Activated T-helper 1 cell treated with anti-CD3 and anti-CD28 coated beads, Interleukin-12 subunit alpha, Interleukin-12 subunit beta, Interleukin-2, Interleukin-4 antibody, amounts not matched to agents 30 ng/mL and 10 ng/mL and 1 ng/mL, durations not matched to agents 14 hours and 24 hours and 36 hours (primary cell): ENCODE measurements at regions not wholly inside any gene's neighbourhood (a gene's known extent, or its start where the extent isn't known, plus 50 kb on each side); places are given as distances from the start of the nearest gene placed in this dataset.

Experiments
- DNase-seq: peaks from one replicate; pipeline ENCODE4 v3.0.0; 2021; ENCODE audit warnings: low spot score
- H3K27ac Mint-ChIP-seq: one replicate; pipeline ENCODE4 v1.8.0; 2021; ENCODE audit warnings: mild to moderate bottlenecking, mixed read lengths
- H3K27me3 Mint-ChIP-seq: one replicate; pipeline ENCODE4 v1.8.0; 2022; ENCODE audit warnings: mild to moderate bottlenecking, moderate library complexity, mixed read lengths; ENCODE audit not compliant: insufficient read depth
- H3K36me3 Mint-ChIP-seq: one replicate; pipeline ENCODE4 v1.8.0; 2021; ENCODE audit warnings: low read depth, mixed read lengths
- H3K4me1 Mint-ChIP-seq: one replicate; pipeline ENCODE4 v1.8.0; 2021; ENCODE audit warnings: low read depth, mixed read lengths
- H3K4me3 Mint-ChIP-seq: one replicate; pipeline ENCODE4 v1.8.0; 2021; ENCODE audit warnings: mild to moderate bottlenecking, moderate library complexity, mixed read lengths
- H3K9me3 Mint-ChIP-seq: one replicate; pipeline ENCODE4 v1.8.0; 2021; ENCODE audit warnings: mixed read lengths
- intact Hi-C: fragments of 100-400 bp; cut with micrococcal nuclease; formaldehyde crosslinking; loops from one replicate; pipeline ENCODE4 v1.15.1; 2024

DNA sequence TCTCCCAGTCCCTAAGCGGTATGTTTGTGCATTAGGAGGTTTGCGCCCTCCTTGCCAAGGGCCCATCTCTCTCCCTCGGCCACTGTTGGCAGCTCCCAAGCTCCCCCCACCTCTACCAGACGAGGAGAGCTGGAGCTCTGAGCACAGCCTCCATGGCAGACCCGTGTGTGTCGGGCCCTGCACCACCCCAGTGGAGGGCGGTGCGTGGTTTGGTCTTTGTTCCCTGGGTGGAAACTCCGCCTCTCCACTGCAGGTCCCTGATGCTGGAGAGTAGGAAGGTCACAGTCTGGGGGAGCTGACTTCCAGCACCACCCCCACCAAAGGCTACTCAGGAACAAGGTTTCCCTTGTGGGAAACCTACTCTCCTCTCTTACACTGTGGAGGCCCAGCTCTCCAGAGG is 162.6 kb upstream of the FHL2 start:
- DNase-seq, result no peak
- Mint-ChIP-seq H3K36me3 (no peaks in the 10 kb centered on the region), H3K27ac (no peak overlapping the region), H3K4me3 (no peak overlapping the region), H3K9me3 (no peaks in the 10 kb centered on the region), H3K4me1 (no peaks in the 10 kb centered on the region), H3K27me3 (peaks cover 16% of the 10 kb centered on the region)
- intact Hi-C loops, result no loop called here

DNA sequence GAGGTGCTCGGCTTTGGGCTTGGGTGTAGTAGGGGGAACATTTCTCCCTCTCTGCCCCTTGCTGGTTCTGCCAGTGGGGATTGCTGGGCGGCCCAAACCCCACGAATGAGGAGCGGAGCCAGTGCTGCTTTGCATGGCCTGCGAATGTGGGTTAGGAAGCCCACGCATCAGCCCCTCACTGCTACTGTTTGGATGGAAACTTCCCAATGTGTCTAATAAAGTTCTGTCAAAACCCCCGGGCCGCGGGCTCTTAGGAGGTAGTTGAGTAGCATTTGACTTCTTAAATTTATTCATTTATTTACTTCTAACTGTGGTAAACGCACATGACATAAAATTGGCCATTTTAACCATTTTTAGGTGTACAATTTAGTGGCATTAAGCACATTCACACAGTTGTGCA is 161.3 kb upstream of the FHL2 start:
- H3K9me3 Mint-ChIP-seq, result no peaks in the 10 kb centered on the region
- no peaks in the 10 kb centered on the region for H3K4me1 Mint-ChIP-seq
- no peak overlapping the region for H3K27ac Mint-ChIP-seq
- no peak overlapping the region for H3K4me3 Mint-ChIP-seq
- peaks cover 22% of the 10 kb centered on the region for H3K27me3 Mint-ChIP-seq
- H3K36me3 Mint-ChIP-seq, result no peaks in the 10 kb centered on the region
- DNase-seq, result no peak
- intact Hi-C loops, result no loop called here

DNA sequence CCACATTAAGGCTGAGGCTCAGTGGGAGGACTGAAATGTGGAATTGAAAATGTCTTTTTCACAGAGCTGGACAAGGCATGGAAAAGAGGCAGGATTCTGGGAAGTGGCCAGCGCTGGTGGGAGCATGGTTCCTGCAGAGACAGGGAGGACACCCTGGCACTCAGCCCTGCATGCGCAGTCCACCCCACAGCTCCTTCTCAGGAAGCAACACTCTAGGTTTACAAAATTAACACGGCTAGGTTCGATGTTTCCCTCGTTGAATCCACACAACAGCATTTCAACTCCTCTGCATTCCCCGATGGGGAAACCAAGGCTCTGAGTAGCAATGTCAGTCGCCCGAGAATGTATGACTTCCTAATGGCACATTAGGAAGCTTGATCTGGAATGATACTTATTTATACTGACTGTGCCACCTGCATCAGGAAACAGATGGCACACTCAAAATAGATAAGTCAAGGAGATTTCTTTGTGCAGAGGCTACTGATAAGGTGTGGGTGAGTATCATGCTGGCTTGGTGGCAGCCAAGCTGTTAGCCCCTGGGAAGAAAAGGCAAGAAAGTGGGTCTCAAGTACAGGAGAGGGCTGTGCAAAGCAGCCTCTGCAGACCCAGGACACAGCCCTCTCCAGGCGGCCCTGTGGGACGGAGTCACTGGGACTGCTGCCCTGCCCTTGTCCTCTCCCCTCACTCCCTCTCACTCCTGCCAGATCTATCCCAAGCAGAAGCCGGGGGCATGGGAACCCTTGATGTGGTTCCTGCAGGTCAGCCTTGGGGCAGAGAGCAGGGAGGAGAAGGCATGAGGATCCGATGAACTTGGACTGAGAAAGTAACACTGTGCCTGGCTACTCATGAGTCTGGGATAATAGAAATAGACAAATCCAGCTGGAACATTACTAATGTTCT is 158.4 kb upstream of the FHL2 start:
- Mint-ChIP-seq H3K27me3 (peaks cover 32% of the 10 kb centered on the region), H3K4me1 (no peaks in the 10 kb centered on the region), H3K4me3 (no peak overlapping the region), H3K36me3 (no peaks in the 10 kb centered on the region), H3K27ac (no peak overlapping the region), H3K9me3 (no peaks in the 10 kb centered on the region)
- intact Hi-C loops, result no loop called here
- no peak for DNase-seq

DNA sequence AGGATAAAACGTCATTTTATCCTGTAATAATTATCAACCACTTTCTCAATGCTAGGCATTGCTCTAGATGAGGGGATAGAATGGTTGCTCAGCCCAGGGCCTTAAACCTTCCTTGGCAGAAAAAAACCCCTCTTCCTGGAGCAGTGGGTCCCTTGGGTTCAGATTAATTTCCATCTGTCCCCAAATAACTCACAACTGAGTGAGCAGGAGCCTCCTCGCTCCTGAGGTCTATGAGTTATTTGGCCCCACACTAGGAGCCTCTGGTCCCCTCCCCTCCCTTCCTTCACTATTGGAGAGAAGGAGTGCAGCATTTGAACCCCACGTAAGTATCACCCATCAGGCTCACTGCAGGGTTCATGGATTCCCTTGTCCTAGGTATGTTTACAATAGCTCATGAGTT is 157.5 kb upstream of the FHL2 start:
- Mint-ChIP-seq H3K27ac (no peak overlapping the region), H3K9me3 (no peaks in the 10 kb centered on the region), H3K4me1 (no peaks in the 10 kb centered on the region), H3K4me3 (no peak overlapping the region), H3K36me3 (no peaks in the 10 kb centered on the region), H3K27me3 (peaks cover 35% of the 10 kb centered on the region)
- DNase-seq, result no peak
- intact Hi-C loops, result no loop called here

DNA sequence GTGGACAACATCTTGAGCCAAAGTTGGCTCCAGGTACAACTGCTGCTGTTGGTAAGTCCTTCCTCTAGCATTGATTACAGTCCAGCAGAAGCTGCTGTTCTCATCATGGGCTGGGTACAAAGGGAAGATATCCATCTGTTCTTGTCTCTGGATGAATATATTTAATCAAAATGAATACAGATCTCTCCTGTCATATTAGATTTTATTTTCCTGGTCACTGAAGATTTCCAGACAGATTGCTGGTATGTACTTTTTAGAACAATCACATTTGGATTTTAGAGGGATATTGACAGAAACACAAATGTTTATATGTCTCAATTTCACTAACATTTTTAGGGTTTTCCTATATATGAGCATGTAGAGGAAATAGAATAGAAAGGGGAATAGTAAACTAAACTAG is 155.4 kb upstream of the FHL2 start:
- Mint-ChIP-seq H3K4me3 (no peak overlapping the region), H3K36me3 (no peaks in the 10 kb centered on the region), H3K27me3 (peaks cover 35% of the 10 kb centered on the region), H3K9me3 (no peaks in the 10 kb centered on the region), H3K27ac (no peak overlapping the region), H3K4me1 (no peaks in the 10 kb centered on the region)
- DNase-seq, result no peak
- intact Hi-C loops, result no loop called here

DNA sequence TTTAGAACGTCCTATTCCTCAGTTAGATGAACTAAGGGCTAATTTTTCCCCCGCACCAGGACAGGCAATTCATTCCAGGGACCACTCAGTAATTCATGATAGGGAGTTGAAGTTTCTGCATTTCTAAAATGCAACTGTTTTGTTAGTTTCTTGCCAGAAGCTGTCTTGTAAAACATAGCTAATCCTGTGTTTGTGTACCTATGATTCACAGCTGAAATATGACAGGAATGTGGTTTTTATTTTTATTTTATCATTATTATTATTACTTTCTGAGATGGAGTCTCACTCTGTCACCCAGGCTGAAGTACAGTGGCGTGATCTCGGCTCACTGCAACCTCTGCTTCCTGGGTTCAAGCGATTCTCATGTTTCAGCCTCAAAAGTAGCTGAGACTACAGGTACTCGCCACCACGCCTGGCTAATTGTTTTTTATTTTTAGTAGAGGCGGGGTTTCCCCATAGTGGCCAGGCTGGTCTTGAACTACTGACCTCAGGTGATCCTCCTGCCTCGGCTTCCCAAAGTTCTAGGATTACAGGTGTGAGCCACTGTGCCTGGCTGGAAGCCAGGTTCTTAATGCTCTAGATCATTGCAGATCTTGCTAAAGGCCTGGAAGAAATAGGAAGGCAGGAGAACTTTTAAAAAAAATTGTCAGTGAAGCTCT is 154.8 kb upstream of the FHL2 start:
- H3K27me3 Mint-ChIP-seq, result peaks cover 32% of the 10 kb centered on the region
- H3K4me3 Mint-ChIP-seq, result no peak overlapping the region
- DNase-seq, result no peak
- no peaks in the 10 kb centered on the region for H3K36me3 Mint-ChIP-seq
- H3K9me3 Mint-ChIP-seq, result no peaks in the 10 kb centered on the region
- H3K27ac Mint-ChIP-seq, result no peak overlapping the region
- no peaks in the 10 kb centered on the region for H3K4me1 Mint-ChIP-seq
- intact Hi-C loops, result no loop called here

DNA sequence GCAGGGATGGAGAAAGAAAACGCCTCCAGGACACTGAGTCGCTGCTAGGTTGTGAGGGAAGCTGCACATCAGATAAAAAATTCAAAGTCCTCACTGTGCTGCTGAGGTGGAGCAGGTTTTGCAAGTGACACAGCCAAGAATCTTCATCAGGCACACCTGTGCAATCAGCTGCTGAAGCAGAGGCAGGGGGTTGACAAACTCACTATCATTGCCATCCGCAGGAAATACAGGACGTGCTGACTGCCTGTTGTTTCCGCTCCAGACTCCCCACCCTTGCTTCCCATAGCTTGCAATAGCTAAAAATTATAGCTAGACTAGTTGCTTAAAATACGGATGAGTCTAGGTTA is 147.8 kb upstream of the FHL2 start:
- intact Hi-C loops, result no loop called here
- Mint-ChIP-seq H3K4me3 (no peak overlapping the region), H3K27me3 (peaks cover 7% of the 10 kb centered on the region)

DNA sequence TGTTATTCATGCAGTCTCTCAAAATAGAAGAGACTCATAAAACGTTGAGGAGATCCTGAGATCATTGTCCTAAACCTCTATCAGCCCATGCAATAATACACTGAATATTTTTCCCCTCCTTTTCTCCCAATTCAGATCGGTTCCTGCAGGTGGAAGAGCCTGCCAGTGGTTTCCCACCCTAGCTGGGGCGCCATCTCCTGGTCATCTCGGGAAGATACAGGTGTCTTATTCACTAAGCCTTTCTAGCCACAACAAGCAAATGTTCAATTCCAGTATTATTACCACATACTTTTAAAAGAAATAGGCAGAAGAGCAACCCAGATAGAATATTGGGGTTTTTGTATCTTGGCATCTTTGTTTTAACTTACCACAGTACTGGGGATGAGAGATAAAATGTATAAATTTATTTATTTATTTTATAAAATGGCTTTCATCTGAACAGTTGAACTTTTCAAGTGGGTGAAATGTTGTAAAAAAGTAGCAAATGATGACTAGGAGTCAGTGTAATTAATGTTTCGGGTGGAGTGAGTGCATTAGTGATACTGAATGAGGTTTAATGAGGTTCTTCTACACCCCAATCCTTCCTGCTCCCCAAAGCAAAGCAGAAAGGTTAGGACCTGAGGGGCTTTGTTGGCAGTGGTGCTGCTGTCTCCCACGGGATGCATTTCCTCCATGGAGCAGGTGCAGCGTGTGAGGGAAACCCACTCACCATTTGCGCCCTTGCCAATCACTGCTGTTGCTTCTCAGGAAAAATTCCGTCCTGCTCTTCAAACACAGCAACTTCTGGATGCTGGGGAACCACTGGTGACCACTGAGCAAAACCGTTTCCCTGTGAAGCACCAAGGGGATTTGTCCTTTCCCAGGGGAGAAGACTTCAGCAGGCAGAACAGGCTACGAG is 147.1 kb upstream of the FHL2 start:
- Mint-ChIP-seq H3K4me3 (no peak overlapping the region), H3K4me1 (peaks cover 5% of the 10 kb centered on the region), H3K27me3 (peaks cover 7% of the 10 kb centered on the region), H3K9me3 (no peaks in the 10 kb centered on the region), H3K27ac (no peak overlapping the region), H3K36me3 (no peaks in the 10 kb centered on the region)
- intact Hi-C loops, result loop anchor here (1.0 kb wide), 1 partner anchor 177 kb away; no protein-coding TSS in a partner anchor
- DNase-seq, result peak; percentile 31

More for the DNA sequence above, 147.8 kb upstream of the FHL2 start:
- Mint-ChIP-seq H3K9me3 (no peaks in the 10 kb centered on the region), H3K27ac (no peak overlapping the region), H3K4me1 (peaks cover 5% of the 10 kb centered on the region), H3K36me3 (no peaks in the 10 kb centered on the region)
- DNase-seq, result no peak

DNA sequence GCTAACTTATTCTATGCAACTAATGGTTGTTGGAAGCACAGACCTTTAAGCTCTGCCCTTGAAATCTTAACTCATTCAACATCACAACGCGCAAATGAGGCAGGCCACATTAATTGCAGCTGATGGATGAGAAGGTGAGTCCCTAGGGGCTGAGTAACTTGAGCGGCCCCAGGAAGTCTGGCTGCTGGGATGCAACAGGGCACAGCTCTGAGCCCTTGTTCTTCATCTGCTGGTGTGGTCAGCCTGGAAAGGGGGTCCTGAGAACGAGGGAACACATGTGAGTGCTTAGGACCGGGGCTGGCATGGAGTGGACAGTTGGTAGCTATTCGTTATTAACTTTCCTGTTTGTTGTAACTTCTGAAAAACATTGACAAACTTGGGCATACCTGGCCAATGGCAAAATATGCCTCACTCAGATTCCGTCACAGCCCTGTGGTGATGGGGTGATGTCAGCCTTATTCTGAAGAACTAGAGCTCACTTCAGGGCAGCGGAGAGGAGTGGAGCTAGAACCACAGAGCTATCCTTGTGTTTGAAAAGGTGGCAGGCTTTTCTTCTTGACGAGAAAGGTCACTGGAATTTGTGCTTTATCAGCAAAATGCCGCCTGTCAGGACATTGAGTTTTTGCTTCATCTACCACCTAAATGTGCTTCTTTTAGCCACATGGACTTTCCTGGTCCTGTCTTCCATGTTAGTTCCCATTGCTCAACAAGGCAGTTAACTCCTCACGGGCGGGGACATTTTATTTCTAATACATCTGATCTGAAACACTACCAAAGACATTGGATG is 145.9 kb upstream of the FHL2 start:
- no peaks in the 10 kb centered on the region for H3K9me3 Mint-ChIP-seq
- H3K27me3 Mint-ChIP-seq, result peaks cover 7% of the 10 kb centered on the region
- no peaks in the 10 kb centered on the region for H3K36me3 Mint-ChIP-seq
- intact Hi-C loops, result loop anchor here (1.0 kb wide), 1 partner anchor 175 kb away; no protein-coding TSS in a partner anchor
- H3K4me3 Mint-ChIP-seq, result no peak overlapping the region
- no peak for DNase-seq
- H3K4me1 Mint-ChIP-seq, result peaks cover 5% of the 10 kb centered on the region
- H3K27ac Mint-ChIP-seq, result no peak overlapping the region

DNA sequence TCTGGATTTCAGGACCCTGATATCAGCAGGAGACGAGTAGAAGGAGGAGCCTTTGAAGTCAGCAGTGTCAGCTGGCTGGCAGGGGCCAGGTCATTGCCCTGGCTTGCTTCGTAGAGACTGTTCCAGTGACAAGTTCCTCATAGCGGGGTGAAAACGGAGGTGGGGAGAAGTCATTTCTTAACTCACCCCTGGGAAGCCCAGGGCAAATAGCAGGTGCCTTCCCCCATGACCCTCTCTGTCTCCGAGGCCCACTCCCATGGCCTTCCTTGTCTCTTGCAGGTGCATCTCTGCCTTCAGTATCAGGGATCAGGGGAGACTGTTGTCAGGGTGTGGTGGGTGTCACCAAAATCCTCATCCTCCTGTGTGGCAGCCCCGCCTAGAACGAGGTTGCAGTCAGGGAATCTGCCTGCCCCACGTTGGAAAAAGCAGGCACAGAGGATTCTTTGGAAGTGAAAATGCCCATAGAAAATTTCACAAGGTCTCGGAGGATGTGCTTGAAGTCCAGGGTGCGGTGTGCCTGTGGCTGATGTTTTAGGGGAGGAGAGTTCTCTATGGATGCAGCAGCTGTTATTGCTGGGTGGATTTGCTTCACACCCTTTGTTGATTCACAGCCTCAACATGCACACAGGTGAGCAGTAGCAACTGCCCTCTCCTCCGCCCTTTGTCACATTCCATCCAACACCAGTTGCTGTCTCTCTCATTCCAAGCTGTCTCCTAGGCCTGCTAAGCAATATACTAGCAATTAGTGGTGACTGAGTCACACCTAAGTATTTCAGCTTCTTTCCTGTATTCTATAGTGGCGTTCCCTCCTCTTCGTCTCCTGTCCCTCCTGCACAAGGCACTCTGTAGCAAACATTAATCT is 142.6 kb upstream of the FHL2 start:
- H3K9me3 Mint-ChIP-seq, result no peaks in the 10 kb centered on the region
- no peak overlapping the region for H3K4me3 Mint-ChIP-seq
- H3K4me1 Mint-ChIP-seq, result peaks cover 5% of the 10 kb centered on the region
- H3K36me3 Mint-ChIP-seq, result no peaks in the 10 kb centered on the region
- intact Hi-C loops, result no loop called here
- H3K27me3 Mint-ChIP-seq, result peaks cover 8% of the 10 kb centered on the region
- DNase-seq, result no peak
- no peak overlapping the region for H3K27ac Mint-ChIP-seq

DNA sequence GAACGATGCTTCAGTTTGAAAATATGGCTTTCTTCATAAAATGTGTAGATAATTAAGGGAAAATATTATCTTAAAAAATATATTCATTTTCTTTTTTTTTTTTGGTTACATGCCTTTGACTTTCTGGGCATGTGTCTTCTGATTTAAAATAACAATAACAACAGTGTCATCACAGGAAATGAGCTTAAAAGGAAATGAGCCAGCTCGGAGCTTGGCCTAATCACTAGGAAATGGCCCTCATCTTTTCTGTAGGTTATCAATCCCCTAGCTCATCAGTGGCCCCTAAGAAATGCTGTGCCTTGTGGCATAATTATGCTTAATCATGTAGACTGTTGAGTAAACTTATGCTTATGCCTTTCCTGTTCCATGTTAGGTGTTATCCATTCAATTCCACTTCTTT is 141.8 kb upstream of the FHL2 start:
- no peaks in the 10 kb centered on the region for H3K9me3 Mint-ChIP-seq

More for the DNA sequence above, 141.8 kb upstream of the FHL2 start:
- H3K27ac Mint-ChIP-seq, result no peak overlapping the region
- intact Hi-C loops, result no loop called here
- peaks cover 7% of the 10 kb centered on the region for H3K27me3 Mint-ChIP-seq
- no peaks in the 10 kb centered on the region for H3K36me3 Mint-ChIP-seq
- no peak overlapping the region for H3K4me3 Mint-ChIP-seq
- H3K4me1 Mint-ChIP-seq, result peaks cover 2% of the 10 kb centered on the region
- no peak for DNase-seq
